ENCODE measurements at regions not wholly inside any gene's neighbourhood (a gene's known extent, or its start where the extent isn't known, plus 50 kb on each side); places are given as distances from the start of the nearest gene placed in this dataset.
"Not testable (repeated sequence)": the region's sequence is repeated elsewhere in the genome, so short reads cannot be mapped to it uniquely, and the experiment has no call there.

- no peak for DNase-seq
Measured at GRCh38 chr6:43932259-43933147, 162.5 kb downstream of the VEGFA start.

- no peak for DNase-seq
Measured at GRCh38 chr6:43931201-43931600, 161.2 kb downstream of the VEGFA start.

GRCh38 chr6:43930440-43931154 is 160.6 kb downstream of the VEGFA start:
- no peak for DNase-seq

GRCh38 chr6:43929511-43929910 is 159.5 kb downstream of the VEGFA start:
- peak; percentile 16 for DNase-seq

- no peak for DNase-seq
Measured at GRCh38 chr6:43927532-43928210, 157.7 kb downstream of the VEGFA start.

DNA sequence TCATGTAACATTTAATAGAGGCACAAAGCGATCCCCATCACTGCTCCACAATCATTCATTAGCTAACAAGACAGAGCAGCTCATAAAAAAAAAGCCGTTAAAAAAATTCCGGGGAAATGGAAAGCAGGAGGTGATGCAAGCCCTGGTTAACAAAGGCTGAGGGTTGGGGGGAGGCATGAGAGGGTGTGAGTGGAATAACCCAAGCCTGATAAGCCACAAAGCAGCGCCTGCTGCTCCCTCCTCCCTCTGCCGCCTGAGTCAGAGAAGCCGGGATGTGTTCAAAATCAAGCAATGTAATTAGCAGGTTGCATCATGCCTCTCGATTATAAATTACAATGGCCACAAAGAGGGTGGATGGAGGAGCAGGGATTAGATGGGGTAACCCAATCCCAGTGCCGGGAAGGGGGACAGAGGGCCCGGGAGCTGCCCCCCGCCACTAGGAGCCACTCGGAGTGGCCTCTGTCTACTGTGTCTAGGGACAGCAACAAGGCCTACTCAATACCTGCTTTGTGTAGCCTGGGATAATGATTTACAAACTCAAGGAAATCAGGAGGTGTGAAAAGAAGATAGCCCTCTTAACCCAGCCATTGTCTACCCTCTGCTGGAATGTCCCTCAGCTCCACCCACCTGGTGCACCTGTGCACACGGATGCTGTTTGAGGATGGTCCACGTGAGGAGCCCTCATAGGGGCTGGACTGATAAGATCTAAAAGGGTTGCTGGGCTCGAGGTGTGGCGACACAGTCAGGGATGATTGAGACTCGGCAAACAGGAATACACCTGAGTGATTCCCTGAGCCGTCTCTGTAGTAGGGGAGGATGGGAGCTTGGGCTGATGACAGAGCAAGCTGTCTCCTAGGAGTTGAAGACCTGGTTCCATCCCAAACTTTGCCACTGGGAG is 156.9 kb downstream of the VEGFA start:
- DNase-seq, result peak; percentile 64

- not testable (repeated sequence) for DNase-seq
Measured at GRCh38 chr6:43925636-43926139, 155.7 kb downstream of the VEGFA start.

DNA sequence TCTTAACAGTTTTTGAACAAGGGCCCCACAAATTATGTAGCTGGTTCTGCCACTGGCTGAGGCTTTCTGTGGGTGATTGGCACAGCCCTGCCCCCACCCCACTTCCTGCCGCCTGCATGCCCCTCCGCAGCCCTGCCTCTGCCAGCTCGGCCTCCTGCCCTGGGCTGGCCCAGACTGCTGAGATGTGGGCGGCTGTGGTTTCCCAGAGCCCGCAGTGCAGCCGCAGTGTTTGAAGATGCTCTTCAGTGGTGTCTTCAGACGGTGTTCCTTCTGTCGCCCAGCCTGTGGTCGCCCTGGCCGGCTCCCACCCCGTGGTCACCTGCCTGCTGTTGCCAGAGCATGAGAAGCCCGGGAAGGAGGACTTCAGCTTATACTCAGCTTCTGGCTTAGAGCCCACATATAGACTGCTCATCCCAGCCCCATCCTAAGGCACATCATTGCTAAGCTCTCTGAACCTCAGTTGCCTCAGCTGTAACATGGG is 154.3 kb downstream of the VEGFA start:
- DNase-seq, result no peak

DNA sequence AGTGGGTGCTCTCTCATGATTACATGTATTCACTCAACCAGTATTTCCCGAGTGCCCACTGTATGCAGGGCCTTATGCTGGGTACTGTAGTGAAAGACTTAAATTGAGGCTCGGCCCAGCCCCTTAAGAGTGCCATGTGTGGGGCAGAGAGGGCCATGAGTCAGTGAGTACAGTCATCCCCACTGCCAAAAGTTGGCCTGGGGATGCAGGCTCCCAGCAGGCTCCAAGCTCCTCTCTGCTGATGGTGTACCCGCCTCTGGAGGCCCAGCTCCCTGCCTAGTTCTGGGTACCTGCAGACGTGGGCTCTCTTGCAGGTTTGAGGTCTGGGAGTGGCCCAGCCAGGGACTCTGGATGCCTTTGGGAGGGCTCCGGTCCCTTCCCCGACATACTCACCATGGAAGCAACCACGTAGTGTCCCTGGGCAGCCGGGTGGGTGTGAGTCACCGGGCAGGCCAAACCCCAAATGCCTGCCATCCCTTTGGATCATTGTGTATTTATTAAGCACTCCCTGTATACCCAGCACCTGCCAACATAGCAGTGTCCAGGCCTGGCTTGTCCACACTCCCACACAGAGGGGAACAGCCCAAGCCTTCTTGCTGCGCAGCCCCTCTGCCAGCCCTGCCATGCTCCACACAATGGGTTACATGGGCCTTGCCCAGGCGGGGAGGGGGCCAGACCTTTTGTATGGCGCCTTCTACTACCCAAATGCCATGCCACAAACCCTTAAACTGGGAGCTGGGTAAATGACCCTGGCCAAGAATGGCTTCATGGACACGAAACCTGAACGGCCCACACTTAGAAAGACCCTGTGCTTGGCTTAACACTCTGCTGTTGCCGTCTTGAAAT is 153.6 kb downstream of the VEGFA start:
- DNase-seq, result no peak

DNA sequence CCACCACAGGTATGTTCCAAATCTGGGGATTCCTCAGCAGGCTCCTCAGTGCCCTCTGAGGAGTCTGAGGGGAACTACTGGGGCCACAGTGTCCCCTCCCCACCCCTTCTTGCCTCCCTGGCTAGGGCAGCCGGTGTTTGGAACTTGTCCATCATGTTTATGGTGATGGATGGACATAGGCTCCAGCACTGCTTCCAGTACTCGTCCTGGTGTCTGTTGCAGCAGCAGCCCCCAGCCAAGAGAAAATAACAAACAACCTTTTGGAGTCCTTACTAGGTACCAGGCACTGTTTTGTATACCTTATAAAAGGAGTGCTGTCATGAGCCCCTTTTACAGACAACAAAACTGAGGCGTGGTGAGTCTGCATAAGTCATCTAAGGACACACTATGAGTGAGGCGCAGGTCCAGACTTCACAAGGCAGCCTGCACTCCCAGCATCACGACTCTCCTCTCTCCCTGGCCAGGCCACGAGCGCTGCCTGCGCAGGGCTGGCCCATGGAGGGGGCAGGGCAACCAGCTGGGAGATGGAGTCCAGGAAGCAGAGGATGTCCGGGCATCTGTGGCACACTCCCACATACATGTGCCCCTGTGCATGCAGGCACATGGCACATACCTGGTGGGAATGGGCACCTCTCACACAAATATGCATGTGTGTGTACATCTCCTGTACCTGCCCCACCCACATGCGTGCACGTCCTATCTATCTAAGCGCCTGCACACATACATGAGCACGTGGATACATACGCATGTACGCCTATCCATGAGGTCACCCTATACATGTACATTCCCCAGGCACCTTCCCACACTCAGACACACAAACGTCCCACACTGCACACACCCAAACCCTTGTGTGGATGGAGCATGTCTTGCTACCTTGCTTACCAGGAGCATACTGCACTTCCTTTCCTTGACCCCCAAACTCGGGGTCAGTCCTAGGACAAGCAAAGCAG is 152.7 kb downstream of the VEGFA start:
- DNase-seq, result no peak

- DNase-seq, result no peak
Measured at GRCh38 chr6:43921548-43922425, 151.8 kb downstream of the VEGFA start.

GRCh38 chr6:43921039-43921438 is 151.0 kb downstream of the VEGFA start:
- no peak for DNase-seq

DNA sequence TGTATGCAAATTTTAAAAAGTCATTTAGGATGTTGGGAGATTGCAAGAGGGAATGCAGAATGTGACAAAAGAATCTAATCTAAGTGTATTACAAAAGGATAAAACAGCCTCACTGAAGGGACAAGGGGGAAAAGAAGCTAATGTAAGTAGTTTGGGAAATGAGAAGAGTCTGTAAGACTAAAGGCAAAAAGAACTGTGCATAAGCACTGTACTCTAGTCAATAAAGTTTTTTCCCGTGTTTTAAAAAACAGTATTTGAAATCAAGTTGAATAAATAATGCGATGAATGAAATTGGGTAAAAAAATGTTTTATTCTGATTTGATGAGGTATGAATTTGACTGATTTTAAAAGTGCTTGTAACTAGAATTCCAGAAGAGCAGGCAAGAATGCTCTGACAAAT is 149.8 kb downstream of the VEGFA start:
- DNase-seq, result no peak

- no peak for DNase-seq
Measured at GRCh38 chr6:43917878-43918382, 147.9 kb downstream of the VEGFA start.

- DNase-seq, result no peak
Measured at GRCh38 chr6:43916924-43917877, 147.2 kb downstream of the VEGFA start.

GRCh38 chr6:43915986-43916923 is 146.2 kb downstream of the VEGFA start:
- no peak for DNase-seq
